DOHH2 (cell line): ENCODE measurements at regions not wholly inside any gene's neighbourhood (a gene's known extent, or its start where the extent isn't known, plus 50 kb on each side); places are given as distances from the start of the nearest gene placed in this dataset.

ENCODE experiments used
- CTCF ChIP-seq: fragments of 200-600 bp; sonication (generic); IDR thresholded peaks from one replicate; pipeline ENCODE4 v1.5.1; 2014; ENCODE audit warnings: antibody characterized with exemption, mild to moderate bottlenecking, low read depth, low read length; ENCODE audit not compliant: poor library complexity, severe bottlenecking
- EZH2phosphoT487 ChIP-seq: fragments of 200-600 bp; sonication (generic); IDR thresholded peaks from 2 replicates; pipeline ENCODE4 v1.6.1; 2017; ENCODE audit warnings: borderline replicate concordance, mild to moderate bottlenecking, antibody characterized with exemption, low read length, moderate library complexity, mixed read lengths

DNA sequence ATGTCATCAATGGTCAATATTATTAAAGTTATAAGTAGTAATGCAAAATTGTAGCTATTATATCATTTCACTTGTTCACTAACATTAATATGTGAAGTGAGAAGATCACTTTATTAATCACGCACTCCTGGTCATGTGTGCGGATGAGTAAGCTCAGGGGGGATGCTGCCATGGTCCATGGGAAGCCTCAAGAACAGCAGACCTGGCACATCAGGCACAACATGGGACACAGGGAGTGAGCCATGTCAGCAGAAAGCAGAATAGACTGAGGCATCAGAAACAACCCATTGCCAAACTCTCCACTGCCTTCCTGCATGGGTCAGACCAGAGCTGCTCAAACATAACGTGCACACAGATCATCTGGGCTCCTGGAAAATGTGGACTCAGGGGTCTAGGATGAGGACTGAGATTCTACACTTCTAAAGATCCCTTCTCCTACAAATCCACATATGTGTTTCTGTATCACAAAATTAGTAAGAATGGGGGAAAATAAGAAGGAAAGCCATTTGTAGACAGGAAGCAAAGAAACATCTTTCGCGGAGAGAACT, 63.8 kb upstream of the VPREB1 start:
- TF ChIP-seq CTCF (no peak), EZH2phosphoT487 (no peak)
